Lower leg skin (tissue), 3 donors: ENCODE measurements at regions not wholly inside any gene's neighbourhood (a gene's known extent, or its start where the extent isn't known, plus 50 kb on each side); places are given as distances from the start of the nearest gene placed in this dataset.

ENCODE experiments used
- CTCF ChIP-seq, 3 donors: fragments of 450-650 bp; IDR thresholded peaks; one replicate each; pipeline ENCODE4 v1.5.1; 2016; ENCODE audit warnings: antibody characterized with exemption in 3 of 3, mild to moderate bottlenecking in 3 of 3, moderate library complexity in 2 of 3
- POLR2A ChIP-seq, 2 donors: fragments of 450-650 bp; IDR thresholded peaks; one replicate each; pipeline ENCODE4 v1.6.1; 2016 to 2017; ENCODE audit warnings: antibody characterized with exemption in 2 of 2, mild to moderate bottlenecking in 1 of 2, moderate library complexity in 1 of 2

GRCh38 chr13:29943686-29944085 lies 93.3 kb upstream of the UBL3 start:
- TF ChIP-seq CTCF (IDR thresholded peaks at IDR 0.05) (no peak), POLR2A (IDR thresholded peaks at IDR 0.05) (no peak)
